Gastroesophageal sphincter (tissue), 3 donors: ENCODE measurements at regions not wholly inside any gene's neighbourhood (a gene's known extent, or its start where the extent isn't known, plus 50 kb on each side); places are given as distances from the start of the nearest gene placed in this dataset.

Source experiments
- CTCF ChIP-seq, 4 experiments: fragments of 200-600 bp in 2 of 4; fragments of 450-650 bp in 2 of 4; sonication (generic) in 1 of 4; IDR thresholded peaks; one replicate each; pipeline ENCODE4 v1.5.1; 2017 to 2019; ENCODE audit warnings: antibody characterized with exemption in 4 of 4, mild to moderate bottlenecking in 2 of 4, moderate library complexity in 2 of 4
- POLR2A ChIP-seq, 2 donors: fragments of 450-650 bp; IDR thresholded peaks; one replicate each; pipeline ENCODE4 v1.6.1; 2017; ENCODE audit warnings: antibody characterized with exemption in 2 of 2, mild to moderate bottlenecking in 2 of 2, moderate library complexity in 1 of 2

- TF ChIP-seq POLR2A (IDR thresholded peaks at IDR 0.05) (no peak), CTCF (IDR thresholded peaks at IDR 0.05) (no peak)
Measured at GRCh38 chr3:194962056-194962455, 276.4 kb downstream of the FAM43A start.
